Caco-2 (cell line): ENCODE measurements at regions not wholly inside any gene's neighbourhood (a gene's known extent, or its start where the extent isn't known, plus 50 kb on each side); places are given as distances from the start of the nearest gene placed in this dataset.

Experiments
- BruUV-seq: library from RNA; stranded (reverse); fragments of 400-500 nt; replicated peaks from 2 replicates; lab custom pipeline; 2021; lab: Mats Ljungman, UMichigan
- CTCF ChIA-PET: fragments of 300-600 bp; sonication (Branson Sonifier 250); formaldehyde crosslinking; loops from one replicate; lab custom pipeline; 2022; ENCODE audit warnings: antibody characterized with exemption; lab: Charles Lee
- POLR2A ChIA-PET: fragments of 300-600 bp; sonication (Branson Sonifier 250); formaldehyde crosslinking; loops from one replicate; lab custom pipeline; 2022; ENCODE audit warnings: antibody characterized with exemption; lab: Charles Lee
- DNase-seq, 2 experiments: peaks; one replicate each; pipeline versions ENCODE4 v3.0.0 to v3.0.0-alpha.2; 2020 to 2022
- H3K27me3 ChIP-seq: replicated peaks from 2 replicates; pipeline ENCODE4 v1.6.0; 2011; ENCODE audit warnings: low read length; ENCODE audit not compliant: control insufficient read depth, insufficient read depth
- H3K36me3 ChIP-seq: 2 replicates; pipeline ENCODE4 v1.5.1; 2011; ENCODE audit warnings: low read length; ENCODE audit not compliant: control insufficient read depth, insufficient read depth
- H3K4me1 ChIP-seq: fragments of 250-450 bp; sonication (Bioruptor Pico); 2 replicates; pipeline ENCODE4 v1.5.1; 2020; ENCODE audit warnings: mild to moderate bottlenecking
- H3K4me3 ChIP-seq: 2 replicates; pipeline ENCODE4 v1.5.1; 2011; ENCODE audit warnings: low read depth, mild to moderate bottlenecking, control low read depth, low read length
- H3K9me3 ChIP-seq: fragments of 250-450 bp; sonication (Bioruptor Pico); 2 replicates; pipeline ENCODE4 v1.5.1; 2020; ENCODE audit warnings: mild to moderate bottlenecking, moderate library complexity
- H3K27ac Mint-ChIP-seq: one replicate; pipeline ENCODE4 v1.8.0; 2022; ENCODE audit warnings: mixed read lengths; ENCODE audit not compliant: unreplicated experiment
- H3K27me3 Mint-ChIP-seq: one replicate; pipeline ENCODE4 v1.8.0; 2022; ENCODE audit warnings: mixed read lengths; ENCODE audit not compliant: insufficient read depth, unreplicated experiment
- H3K36me3 Mint-ChIP-seq: one replicate; pipeline ENCODE4 v1.8.0; 2022; ENCODE audit warnings: mild to moderate bottlenecking, mixed read lengths; ENCODE audit not compliant: insufficient read depth, unreplicated experiment
- H3K4me1 Mint-ChIP-seq: one replicate; pipeline ENCODE4 v1.8.0; 2022; ENCODE audit warnings: low read depth, mixed read lengths; ENCODE audit not compliant: unreplicated experiment
- H3K4me3 Mint-ChIP-seq: one replicate; pipeline ENCODE4 v1.8.0; 2022; ENCODE audit warnings: mild to moderate bottlenecking, moderate library complexity, mixed read lengths; ENCODE audit not compliant: unreplicated experiment
- H3K9me3 Mint-ChIP-seq: one replicate; pipeline ENCODE4 v1.8.0; 2022; ENCODE audit warnings: mixed read lengths; ENCODE audit not compliant: unreplicated experiment
- CTCF ChIP-seq, 2 experiments: fragments of 200-600 bp in 1 of 2; IDR thresholded peaks; 1 replicate in 1 of 2; 2 replicates in 1 of 2; pipeline versions ENCODE4 v1.5.1 to v1.8.0; 2011 to 2022; ENCODE audit warnings: antibody characterized with exemption in 1 of 2, control low read depth in 1 of 2, inconsistent platforms in 1 of 2, low read depth in 1 of 2, low read length in 1 of 2, mild to moderate bottlenecking in 1 of 2, moderate library complexity in 1 of 2; ENCODE audit not compliant: insufficient read depth in 1 of 2, severe bottlenecking in 1 of 2, unreplicated experiment in 1 of 2
- intact Hi-C: fragments of 100-400 bp; cut with micrococcal nuclease; formaldehyde crosslinking; loops from one replicate; pipeline ENCODE4 v1.10.0; 2022; ENCODE audit not compliant: unreplicated experiment

GRCh38 chr10:52459097-52459496, 145.0 kb downstream of the DKK1 start:
- no peaks in the 10 kb centered on the region for H3K36me3 Mint-ChIP-seq
- TF ChIP-seq CTCF (IDR thresholded peaks at IDR 0.05; ENCODE audit: insufficient read depth in 1 of 2, low read depth in 1 of 2, low read length in 1 of 2, severe bottlenecking in 1 of 2, unreplicated experiment in 1 of 2) = no peak
- Histone ChIP-seq H3K4me3 (no peak overlapping the region), H3K9me3 (no peaks in the 10 kb centered on the region), H3K4me1 (peaks cover 44% of the 10 kb centered on the region), H3K27me3 (no peaks in the 10 kb centered on the region), H3K36me3 (no peaks in the 10 kb centered on the region)
- H3K9me3 Mint-ChIP-seq = no peaks in the 10 kb centered on the region
- no TSS peak for BruUV-seq
- ChIA-PET POLR2A (no interaction called here), CTCF (no interaction called here)
- H3K4me3 Mint-ChIP-seq = no peak overlapping the region
- intact Hi-C loops = no loop called here
- H3K4me1 Mint-ChIP-seq = peaks cover 11% of the 10 kb centered on the region
- no peaks in the 10 kb centered on the region for H3K27me3 Mint-ChIP-seq
- no peak for DNase-seq
- no peak overlapping the region for H3K27ac Mint-ChIP-seq

- no peak for DNase-seq
- no TSS peak for BruUV-seq
- no peaks in the 10 kb centered on the region for H3K27me3 ChIP-seq
- Mint-ChIP-seq H3K4me1 (peaks cover 28% of the 10 kb centered on the region), H3K4me3 (no peak overlapping the region), H3K9me3 (peaks cover 15% of the 10 kb centered on the region), H3K27me3 (no peaks in the 10 kb centered on the region), H3K36me3 (no peaks in the 10 kb centered on the region), H3K27ac (no peak overlapping the region)
- peaks cover 33% of the 10 kb centered on the region for H3K4me1 ChIP-seq
- no peak for TF ChIP-seq CTCF (IDR thresholded peaks at IDR 0.05; ENCODE audit: insufficient read depth in 1 of 2, low read depth in 1 of 2, low read length in 1 of 2, severe bottlenecking in 1 of 2, unreplicated experiment in 1 of 2)
- no peaks in the 10 kb centered on the region for H3K36me3 ChIP-seq
- no peak overlapping the region for H3K4me3 ChIP-seq
- intact Hi-C loops = no loop called here
- POLR2A ChIA-PET = interaction anchor here (1.4 kb wide), 1 partner anchor 150 kb away, joined by 4 read pairs; the partner anchor contains the start of gene DKK1
- CTCF ChIA-PET = no interaction called here
- H3K9me3 ChIP-seq = no peaks in the 10 kb centered on the region
Measured at GRCh38 chr10:52463826-52464225, 149.7 kb downstream of the DKK1 start.

GRCh38 chr10:52464368-52465124, 150.5 kb downstream of the DKK1 start:
- Mint-ChIP-seq H3K36me3 (no peaks in the 10 kb centered on the region), H3K4me3 (no peak overlapping the region), H3K27ac (no peak overlapping the region), H3K4me1 (peaks cover 30% of the 10 kb centered on the region), H3K27me3 (no peaks in the 10 kb centered on the region), H3K9me3 (peaks cover 20% of the 10 kb centered on the region)
- Histone ChIP-seq H3K4me1 (peaks cover 33% of the 10 kb centered on the region), H3K4me3 (no peak overlapping the region), H3K36me3 (no peaks in the 10 kb centered on the region), H3K27me3 (no peaks in the 10 kb centered on the region), H3K9me3 (no peaks in the 10 kb centered on the region)
- BruUV-seq = no TSS peak
- DNase-seq = no peak
- ChIA-PET CTCF (no interaction called here), POLR2A (interaction anchor here (1.4 kb wide), 1 partner anchor 150 kb away, joined by 4 read pairs; the partner anchor contains the start of gene DKK1)
- TF ChIP-seq CTCF (IDR thresholded peaks at IDR 0.05; ENCODE audit: insufficient read depth in 1 of 2, low read depth in 1 of 2, low read length in 1 of 2, severe bottlenecking in 1 of 2, unreplicated experiment in 1 of 2) = no peak
- intact Hi-C loops = no loop called here
